H1 (cell line): ENCODE measurements at regions not wholly inside any gene's neighbourhood (a gene's known extent, or its start where the extent isn't known, plus 50 kb on each side); places are given as distances from the start of the nearest gene placed in this dataset.

Experiments used
- CTCF ChIA-PET: fragments of 300-600 bp; sonication (Branson Sonifier 250); formaldehyde crosslinking; loops from one replicate; lab custom pipeline; 2021; ENCODE audit not compliant: partially characterized antibody; lab: Charles Lee
- POLR2A ChIA-PET: fragments of 300-600 bp; sonication (Branson Sonifier 250); formaldehyde crosslinking; loops from one replicate; lab custom pipeline; 2021; ENCODE audit warnings: inconsistent platforms; ENCODE audit not compliant: partially characterized antibody; lab: Charles Lee
- DNase-seq, 2 experiments: peaks; one replicate each; pipeline versions ENCODE4 v3.0.0 to v3.0.0-alpha.2; 2010 to 2022; ENCODE audit warnings: low spot score in 2 of 2, low read depth in 1 of 2, mixed read lengths in 1 of 2
- FAIRE-seq: peaks from 2 replicates; lab custom pipeline; 2011; peaks lifted over from hg19 to GRCh38; lab: Jason Lieb, UNC
- H2AFZ ChIP-seq: 2 replicates; pipeline ENCODE4 v1.8.1; 2012; ENCODE audit warnings: low read length, inconsistent platforms
- H2AK5ac ChIP-seq: 2 replicates; pipeline ENCODE4 v1.6.1; 2013; ENCODE audit warnings: low read depth, low read length
- H2BK120ac ChIP-seq: replicated peaks from 2 replicates; pipeline ENCODE3; 2013; ENCODE audit warnings: low read depth, low read length, inconsistent platforms
- H2BK12ac ChIP-seq: 2 replicates; pipeline ENCODE4 v1.6.1; 2013; ENCODE audit warnings: low read depth, low read length
- H2BK15ac ChIP-seq: 2 replicates; pipeline ENCODE4 v1.6.1; 2013; ENCODE audit warnings: low read length
- H2BK20ac ChIP-seq: 2 replicates; pipeline ENCODE4 v1.6.1; 2013; ENCODE audit warnings: low read length
- H2BK5ac ChIP-seq: 2 replicates; pipeline ENCODE4 v1.6.1; 2013; ENCODE audit warnings: low read depth, low read length
- H3K14ac ChIP-seq: 2 replicates; pipeline ENCODE4 v1.6.1; 2013; ENCODE audit warnings: inconsistent platforms; ENCODE audit not compliant: insufficient read length
- H3K18ac ChIP-seq: 2 replicates; pipeline ENCODE4 v1.6.1; 2013; ENCODE audit warnings: low read length; ENCODE audit errors: extremely low read depth
- H3K23ac ChIP-seq: 2 replicates; pipeline ENCODE4 v1.6.1; 2013; ENCODE audit warnings: inconsistent platforms; ENCODE audit not compliant: insufficient read length
- H3K23me2 ChIP-seq: 2 replicates; pipeline ENCODE4 v1.6.1; 2013; ENCODE audit warnings: low read depth, low read length
- H3K27ac ChIP-seq: 2 replicates; pipeline ENCODE4 v1.6.1; 2011; ENCODE audit warnings: low read depth, low read length, inconsistent platforms
- H3K27me3 ChIP-seq, 4 experiments: replicated peaks in 1 of 4; 1 replicate in 1 of 4; 2 replicates in 3 of 4; pipeline versions ENCODE4 v1.6.1 to v1.8.1; 2011 to 2013; ENCODE audit warnings: low read length in 3 of 4, mild to moderate bottlenecking in 3 of 4, inconsistent platforms in 2 of 4, mixed read lengths in 2 of 4, moderate library complexity in 1 of 4; ENCODE audit not compliant: control insufficient read depth in 3 of 4, insufficient read depth in 3 of 4; ENCODE audit errors: extremely low read depth in 1 of 4
- H3K36me3 ChIP-seq, 4 experiments: 2 replicates each; pipeline versions ENCODE4 v1.6.1 to v1.8.1; 2011 to 2013; ENCODE audit warnings: mild to moderate bottlenecking in 4 of 4, low read length in 3 of 4, moderate library complexity in 2 of 4, control low read depth in 1 of 4, inconsistent platforms in 1 of 4; ENCODE audit not compliant: insufficient read depth in 4 of 4, control insufficient read depth in 2 of 4
- H3K4ac ChIP-seq: replicated peaks from 2 replicates; pipeline ENCODE3; 2013; ENCODE audit warnings: low read length, low read depth, mixed read lengths, inconsistent platforms; ENCODE audit not compliant: insufficient read length
- H3K4me1 ChIP-seq, 4 experiments: replicated peaks in 1 of 4; 1 replicate in 1 of 4; 2 replicates in 3 of 4; pipeline versions ENCODE4 v1.6.1 to v1.8.1; 2011 to 2013; ENCODE audit warnings: low read length in 3 of 4, inconsistent platforms in 2 of 4, mixed read lengths in 1 of 4; ENCODE audit not compliant: insufficient read depth in 4 of 4, control insufficient read depth in 3 of 4
- H3K4me2 ChIP-seq, 2 experiments: 2 replicates each; pipeline versions ENCODE4 v1.6.1 to v1.8.1; 2011 to 2013; ENCODE audit warnings: low read depth in 2 of 2, low read length in 2 of 2, control low read depth in 1 of 2, inconsistent platforms in 1 of 2, mild to moderate bottlenecking in 1 of 2; ENCODE audit not compliant: insufficient read depth in 1 of 2
- H3K4me3 ChIP-seq, 4 experiments: fragments of 200-600, 300-600 bp in 1 of 4; sonication (generic), shearing (Covaris generic), sonication (Bioruptor Twin) in 1 of 4; 2 replicates each; pipeline versions ENCODE4 v1.5.1 to v1.8.1; 2011 to 2016; ENCODE audit warnings: low read length in 4 of 4, low read depth in 3 of 4, control low read depth in 2 of 4, inconsistent platforms in 2 of 4, mild to moderate bottlenecking in 2 of 4, mixed read lengths in 1 of 4, moderate library complexity in 1 of 4; ENCODE audit not compliant: insufficient read depth in 2 of 4; ENCODE audit errors: extremely low read depth in 1 of 4
- H3K56ac ChIP-seq: replicated peaks from 2 replicates; pipeline ENCODE3; 2013; ENCODE audit warnings: low read depth, mild to moderate bottlenecking, mixed read lengths, low read length, inconsistent platforms; ENCODE audit not compliant: insufficient read length
- H3K79me1 ChIP-seq: 2 replicates; pipeline ENCODE4 v1.6.1; 2013; ENCODE audit warnings: low read depth, low read length, control low read depth
- H3K79me2 ChIP-seq, 2 experiments: 2 replicates each; pipeline versions ENCODE4 v1.6.1 to v1.8.1; 2012 to 2013; ENCODE audit warnings: low read length in 2 of 2, mild to moderate bottlenecking in 2 of 2, inconsistent platforms in 1 of 2; ENCODE audit not compliant: insufficient read depth in 2 of 2, control insufficient read depth in 1 of 2
- H3K9ac ChIP-seq, 4 experiments: replicated peaks in 1 of 4; 1 replicate in 1 of 4; 2 replicates in 3 of 4; pipeline versions ENCODE4 v1.6.1 to v1.8.1; 2011 to 2013; ENCODE audit warnings: low read depth in 3 of 4, low read length in 3 of 4, control low read depth in 2 of 4, mild to moderate bottlenecking in 2 of 4, moderate library complexity in 2 of 4, inconsistent platforms in 1 of 4; ENCODE audit errors: extremely low read depth in 1 of 4
- H3K9me3 ChIP-seq, 2 experiments: 2 replicates each; pipeline versions ENCODE4 v1.6.1 to v1.8.1; 2012 to 2013; ENCODE audit warnings: mild to moderate bottlenecking in 2 of 2, moderate library complexity in 2 of 2, control low read depth in 1 of 2, inconsistent platforms in 1 of 2, low read depth in 1 of 2, low read length in 1 of 2, mixed read lengths in 1 of 2; ENCODE audit not compliant: insufficient read depth in 2 of 2
- H4K20me1 ChIP-seq, 2 experiments: replicated peaks in 1 of 2; 2 replicates each; pipeline versions ENCODE3 to v1.8.1; 2011 to 2013; ENCODE audit warnings: inconsistent platforms in 2 of 2, low read length in 2 of 2, mild to moderate bottlenecking in 1 of 2; ENCODE audit not compliant: insufficient read depth in 2 of 2, control insufficient read depth in 1 of 2
- H4K5ac ChIP-seq: 2 replicates; pipeline ENCODE4 v1.6.1; 2013; ENCODE audit warnings: low read length, low read depth, mixed read lengths, inconsistent platforms; ENCODE audit not compliant: insufficient read length
- H4K8ac ChIP-seq: 2 replicates; pipeline ENCODE4 v1.8.0; 2013; ENCODE audit warnings: mild to moderate bottlenecking, moderate library complexity, low read length, inconsistent platforms; ENCODE audit not compliant: insufficient read depth; ENCODE audit errors: extremely low read depth
- H4K91ac ChIP-seq: replicated peaks from 2 replicates; pipeline ENCODE3; 2013; ENCODE audit warnings: low read length, mixed read lengths, inconsistent platforms; ENCODE audit not compliant: insufficient read length
- ASH2L ChIP-seq: fragments of 200-600, 300-600 bp; sonication (generic); IDR thresholded peaks from one replicate; pipeline ENCODE4 v1.7.1; 2017; ENCODE audit warnings: low read length
- CREB1 ChIP-seq: IDR thresholded peaks from 2 replicates; pipeline ENCODE4 v1.6.1; 2012; ENCODE audit warnings: inconsistent platforms
- CTBP2 ChIP-seq: IDR thresholded peaks from 2 replicates; pipeline ENCODE4 v1.7.0; 2011; ENCODE audit warnings: borderline replicate concordance, mild to moderate bottlenecking, moderate library complexity, mixed read lengths, low read length; ENCODE audit not compliant: insufficient read depth, insufficient read length
- E2F6 ChIP-seq: IDR thresholded peaks from 2 replicates; pipeline ENCODE4 v1.6.1; 2012; ENCODE audit warnings: inconsistent platforms
- HDAC6 ChIP-seq: IDR thresholded peaks from one replicate; pipeline ENCODE4 v1.7.1; 2012; ENCODE audit warnings: low read depth, mild to moderate bottlenecking, inconsistent platforms, low read length, moderate library complexity
- KDM1A ChIP-seq: fragments of 200-600, 300-600 bp; sonication (generic); IDR thresholded peaks from 2 replicates; pipeline ENCODE4 v1.7.1; 2016; ENCODE audit warnings: mild to moderate bottlenecking, low read length, borderline replicate concordance
- RAD21 ChIP-seq, 2 experiments: IDR thresholded peaks in 1 of 2; conservative IDR thresholded peaks in 1 of 2; 2 replicates each; pipeline ENCODE4 v1.6.1; 2011; ENCODE audit warnings: low read depth in 2 of 2, low read length in 2 of 2, improper control_type of control experiment in 1 of 2, inconsistent platforms in 1 of 2, mild to moderate bottlenecking in 1 of 2, moderate library complexity in 1 of 2
- SRF ChIP-seq: IDR thresholded peaks from 2 replicates; pipeline ENCODE4 v1.6.1; 2011; ENCODE audit warnings: mild to moderate bottlenecking, low read depth, low read length, moderate library complexity
- TAF7 ChIP-seq: optimal IDR thresholded peaks from 2 replicates; pipeline ENCODE3; 2011; ENCODE audit warnings: low read depth, mild to moderate bottlenecking, inconsistent platforms, low read length, moderate library complexity, borderline replicate concordance
- ZNF274 ChIP-seq: IDR thresholded peaks from 2 replicates; pipeline ENCODE4 v1.7.0; 2012; ENCODE audit warnings: low read length, borderline replicate concordance; ENCODE audit errors: extremely low read depth
- WGBS, 2 experiments: shearing (Covaris generic) in 1 of 2; methylation state at CpG; one replicate each; pipeline versions ENCODE4 v1.1.6 to v1.1.7; 2013 to 2015; ENCODE audit warnings: low lambda C conversion rate in 2 of 2, mixed read lengths in 2 of 2, inconsistent platforms in 1 of 2, low coverage in 1 of 2, missing lambda C conversion rate in 1 of 2; ENCODE audit not compliant: insufficient replicate concordance in 2 of 2, insufficient coverage in 1 of 2, insufficient read length in 1 of 2; ENCODE audit errors: extremely low coverage in 1 of 2, missing lambda C conversion rate in 1 of 2; 5-methylcytosine and 5-hydroxymethylcytosine counted together

- Histone ChIP-seq H3K9ac (no peak overlapping the region), H3K27ac (no peak overlapping the region)
- CTCF ChIA-PET: interaction anchor here (1.2 to 3.4 kb wide), 3 partner anchors 20 to 71 kb away, joined by 4 to 13 read pairs (median 4); no protein-coding TSS in a partner anchor
Measured at GRCh38 chr6:8570256-8570920, 135.0 kb upstream of the SLC35B3 start.

More at GRCh38 chr6:8570256-8570920, 135.0 kb upstream of the SLC35B3 start:
- no peak overlapping the region for H2BK15ac ChIP-seq
- FAIRE-seq (no peak), DNase-seq (no peak)
- H3K27me3 ChIP-seq: no peaks in the 10 kb centered on the region
- H2BK12ac ChIP-seq: no peak overlapping the region
- no peak overlapping the region for H3K18ac ChIP-seq
- H4K8ac ChIP-seq: no peak overlapping the region
- no peaks in the 10 kb centered on the region for H3K4me1 ChIP-seq
- H4K5ac ChIP-seq: no peak overlapping the region
- H2AK5ac ChIP-seq: no peak overlapping the region
- POLR2A ChIA-PET: no interaction called here
- H2BK20ac ChIP-seq: no peak overlapping the region
- no peak overlapping the region for H3K4ac ChIP-seq
- no peak overlapping the region for H2AFZ ChIP-seq
- H3K36me3 ChIP-seq: no peaks in the 10 kb centered on the region
- H3K4me2 ChIP-seq: no peak overlapping the region
- WGBS, 2 experiments: 95% methylated on average over 6 of the region's 6 CpGs; no CpG with 5 or more reads in 1 of the 2 experiments
- H3K56ac ChIP-seq: no peak overlapping the region
- no peak overlapping the region for H3K23ac ChIP-seq
- no peaks in the 10 kb centered on the region for H3K23me2 ChIP-seq
- H4K20me1 ChIP-seq: no peaks in the 10 kb centered on the region
- no peak overlapping the region for H2BK5ac ChIP-seq
- H4K91ac ChIP-seq: no peak overlapping the region
- H3K9me3 ChIP-seq: no peaks in the 10 kb centered on the region
- TF ChIP-seq TAF7 (no peak), HDAC6 (no peak), ZNF274 (no peak), ASH2L (no peak), RAD21 (IDR thresholded peaks at IDR 0.05 in 1 of 2, conservative IDR thresholded peaks at IDR 0.05 in 1 of 2; ENCODE audit: low read depth in 2 of 2, low read length in 2 of 2) (no peak), E2F6 (no peak), KDM1A (no peak), SRF (no peak), CREB1 (no peak), CTBP2 (no peak)
- no peaks in the 10 kb centered on the region for H3K79me2 ChIP-seq
- H2BK120ac ChIP-seq: no peak overlapping the region
- H3K79me1 ChIP-seq: no peaks in the 10 kb centered on the region
- no peak overlapping the region for H3K4me3 ChIP-seq
- H3K14ac ChIP-seq: no peak overlapping the region
